GM21619 (cell line): ENCODE measurements at regions not wholly inside any gene's neighbourhood (a gene's known extent, or its start where the extent isn't known, plus 50 kb on each side); places are given as distances from the start of the nearest gene placed in this dataset.
A peak's percentile ranks its signal among the peaks of the same experiment; 100 is the strongest.

Experiments used
- ATAC-seq: cut with Tn5 transposase; IDR thresholded peaks from one replicate; pipeline ENCODE4 v1.9.1; 2021; ENCODE audit not compliant: unreplicated experiment

DNA sequence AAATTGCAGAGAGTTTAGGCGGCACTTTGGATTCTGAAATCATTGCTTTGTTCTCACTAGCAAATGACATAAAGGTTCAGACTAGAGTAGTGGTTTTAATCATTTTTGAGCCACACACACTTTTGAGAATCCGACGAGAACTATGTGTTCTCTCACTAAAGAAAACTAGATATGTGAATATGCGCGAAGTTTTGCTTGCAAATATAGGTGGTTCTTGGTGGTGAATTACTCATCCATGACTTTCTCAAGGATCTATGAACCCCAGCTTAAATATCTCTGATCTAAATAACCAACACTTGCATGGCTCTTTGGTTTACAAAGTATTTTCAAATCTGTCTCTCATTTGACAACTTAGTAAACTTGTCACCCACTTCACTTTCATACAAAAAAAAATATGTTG is 54.8 kb downstream of the NOG start:
- no peak for ATAC-seq

DNA sequence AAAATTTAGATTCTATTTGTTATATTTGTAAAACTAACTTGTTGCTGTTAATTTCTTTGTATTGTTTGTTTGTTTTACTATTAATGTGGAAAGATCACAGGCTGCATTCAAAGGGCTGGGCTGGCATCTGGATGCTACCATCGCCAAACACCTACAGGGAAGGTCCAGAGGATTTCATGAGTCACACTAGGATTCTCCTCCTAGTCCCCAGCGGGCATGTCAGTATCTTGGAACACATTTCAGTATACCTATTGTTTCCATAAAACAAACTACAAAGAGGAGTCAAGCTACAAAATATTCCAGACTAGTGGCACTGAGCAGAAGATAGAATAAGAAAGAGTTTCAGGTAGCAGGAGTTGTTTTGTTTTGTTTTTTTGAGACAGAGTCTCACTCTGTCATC is 55.3 kb downstream of the NOG start:
- no peak for ATAC-seq

GRCh38 chr17:56652628-56653027 is 59.1 kb downstream of the NOG start:
- ATAC-seq: no peak

DNA sequence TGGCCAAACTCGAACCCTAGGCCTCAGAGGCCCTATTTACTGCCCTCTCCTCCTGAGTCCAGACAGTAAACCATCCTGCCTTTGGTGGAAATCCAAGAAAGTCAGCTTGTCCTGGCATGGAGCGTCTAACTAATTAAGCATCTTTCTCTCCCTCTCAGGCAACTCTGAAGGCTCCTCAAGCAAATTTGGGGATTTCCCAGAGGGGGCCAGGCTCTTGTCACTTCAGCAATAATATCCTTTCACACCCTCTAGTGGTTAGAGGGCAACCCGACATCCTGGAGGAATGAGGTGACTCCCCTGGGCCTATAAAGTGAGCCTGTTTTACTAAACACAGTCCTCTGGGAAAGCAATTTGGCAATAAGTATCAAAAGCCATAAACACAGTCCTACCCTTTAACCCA is 60.4 kb downstream of the NOG start:
- peak; percentile 99 for ATAC-seq

GRCh38 chr17:56656701-56657327 is 63.3 kb downstream of the NOG start:
- no peak for ATAC-seq

GRCh38 chr17:56658648-56659047 is 65.1 kb downstream of the NOG start:
- no peak for ATAC-seq

DNA sequence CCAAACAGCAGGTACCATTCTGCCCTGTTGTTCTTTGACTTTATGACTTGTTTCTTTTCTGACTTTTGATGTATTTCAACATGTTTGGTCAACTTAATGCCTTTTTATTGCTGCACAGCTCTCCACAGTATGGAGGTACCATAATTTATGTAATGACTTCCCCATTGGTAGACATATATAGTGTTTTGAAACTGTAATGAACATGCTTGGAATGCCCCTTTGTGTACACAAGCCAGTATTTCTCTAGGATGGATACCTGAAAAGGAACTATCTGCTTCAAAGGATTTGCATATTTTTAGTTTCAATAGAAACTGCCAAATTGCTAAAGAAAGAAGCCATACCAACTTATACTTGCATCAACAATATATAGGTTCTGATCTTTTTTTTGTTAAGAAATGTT is 66.1 kb downstream of the NOG start:
- no peak for ATAC-seq

- ATAC-seq: no peak
These were observed 68.4 kb downstream of the NOG start for GRCh38 chr17:56661906-56662305.

DNA sequence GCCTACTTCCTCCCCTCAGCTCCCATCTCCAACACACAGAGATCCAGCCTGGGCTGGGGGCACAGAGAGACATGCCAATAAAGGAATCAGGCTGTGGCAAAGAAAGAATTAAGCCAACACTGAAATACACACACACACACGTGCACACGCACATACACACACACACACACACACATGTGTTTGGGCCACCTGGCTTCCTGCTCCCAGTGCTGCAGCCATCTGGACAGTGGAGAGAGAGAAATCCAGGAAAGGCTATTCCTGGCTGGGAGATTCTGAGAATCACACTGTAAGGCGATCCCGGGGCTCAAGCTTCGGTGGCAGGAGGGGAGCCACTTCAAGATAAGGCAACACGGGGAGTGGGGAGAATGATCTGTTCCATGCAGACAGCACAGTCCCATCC is 72.4 kb downstream of the NOG start:
- no peak for ATAC-seq

DNA sequence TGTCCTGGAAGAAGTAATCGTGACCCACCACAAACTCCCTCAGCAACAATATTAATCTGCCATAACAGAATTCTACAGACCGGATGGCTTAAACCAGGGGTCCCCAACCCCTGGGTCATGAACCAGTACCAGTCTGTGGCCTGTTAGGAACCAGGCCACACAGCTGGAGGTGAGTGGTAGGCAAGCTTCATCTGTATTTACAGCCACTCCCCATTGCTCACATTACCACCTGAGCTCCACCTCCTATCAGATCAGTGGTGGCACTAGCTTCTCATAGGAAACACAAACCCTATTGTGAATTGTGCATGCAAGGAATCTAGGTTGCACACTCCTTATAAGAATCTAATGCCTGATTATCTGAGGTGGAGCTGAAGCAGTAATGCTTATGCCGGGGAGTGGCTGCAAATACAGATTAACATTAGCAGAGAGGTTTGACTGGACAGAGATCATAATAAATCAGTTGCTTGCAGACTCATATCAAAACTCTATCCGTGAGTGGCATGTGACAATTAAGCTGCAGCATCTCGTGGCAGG is 74.5 kb downstream of the NOG start:
- no peak for ATAC-seq

- no peak for ATAC-seq
These were observed 78.7 kb downstream of the NOG start for GRCh38 chr17:56672195-56672594.

- no peak for ATAC-seq
These were observed 81.0 kb downstream of the NOG start for GRCh38 chr17:56674401-56674925.

- ATAC-seq: no peak
These were observed 82.6 kb downstream of the NOG start for GRCh38 chr17:56675876-56676660.

DNA sequence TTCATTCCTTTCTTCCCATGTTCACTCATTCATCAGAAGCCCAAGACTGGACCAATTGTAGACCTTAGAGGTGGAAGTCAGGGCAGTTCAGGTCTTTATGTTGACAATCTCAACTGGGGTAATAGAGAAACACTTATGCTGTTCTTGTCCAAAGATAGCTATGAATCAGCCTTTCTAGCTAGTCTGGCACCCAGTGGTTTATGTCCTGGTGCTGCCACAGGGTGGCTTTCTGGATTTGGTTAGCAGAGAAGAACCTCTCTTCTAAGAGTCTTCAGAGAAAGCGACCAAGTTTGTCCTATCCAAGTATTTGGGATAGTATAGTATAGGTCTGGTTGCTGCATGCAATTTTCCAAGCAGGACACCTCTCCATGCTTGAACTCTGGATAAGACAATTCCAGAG is 83.3 kb downstream of the NOG start:
- no peak for ATAC-seq

GRCh38 chr17:56678249-56679114 is 85.0 kb downstream of the NOG start:
- ATAC-seq: no peak

- ATAC-seq: no peak
These were observed 85.7 kb downstream of the NOG start for GRCh38 chr17:56679115-56679776.

DNA sequence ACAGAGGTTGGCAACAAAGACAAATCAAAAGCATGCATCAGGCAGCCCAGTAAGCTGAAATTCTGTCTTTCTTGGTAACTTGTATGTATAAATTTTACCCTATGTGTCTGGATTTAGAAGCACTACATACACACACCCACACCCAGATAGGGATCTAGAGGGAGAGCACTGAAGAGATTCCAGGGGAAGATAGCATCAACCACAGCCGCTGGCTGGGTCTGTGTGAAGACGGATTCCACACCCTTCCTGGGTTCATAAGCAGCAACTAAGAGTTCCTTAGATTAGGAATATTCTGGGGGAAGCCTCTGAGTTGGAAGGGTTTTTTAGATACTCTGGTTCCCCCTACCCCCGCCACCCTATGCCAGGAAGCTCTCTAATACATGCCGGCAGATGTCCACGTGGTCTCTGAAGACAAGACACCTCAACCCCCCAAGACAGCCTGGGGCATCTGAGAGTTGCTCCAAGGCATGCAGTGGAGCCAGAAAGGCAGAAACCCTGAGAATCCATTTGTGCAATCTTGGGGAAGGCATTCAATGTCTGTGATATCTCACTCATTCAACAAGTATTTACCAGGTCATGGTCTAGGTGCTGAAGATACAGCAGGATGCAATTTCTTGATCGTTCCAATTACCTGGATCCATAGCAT is 86.4 kb downstream of the NOG start:
- ATAC-seq: no peak

GRCh38 chr17:56680676-56681075 is 87.2 kb downstream of the NOG start:
- ATAC-seq: no peak

DNA sequence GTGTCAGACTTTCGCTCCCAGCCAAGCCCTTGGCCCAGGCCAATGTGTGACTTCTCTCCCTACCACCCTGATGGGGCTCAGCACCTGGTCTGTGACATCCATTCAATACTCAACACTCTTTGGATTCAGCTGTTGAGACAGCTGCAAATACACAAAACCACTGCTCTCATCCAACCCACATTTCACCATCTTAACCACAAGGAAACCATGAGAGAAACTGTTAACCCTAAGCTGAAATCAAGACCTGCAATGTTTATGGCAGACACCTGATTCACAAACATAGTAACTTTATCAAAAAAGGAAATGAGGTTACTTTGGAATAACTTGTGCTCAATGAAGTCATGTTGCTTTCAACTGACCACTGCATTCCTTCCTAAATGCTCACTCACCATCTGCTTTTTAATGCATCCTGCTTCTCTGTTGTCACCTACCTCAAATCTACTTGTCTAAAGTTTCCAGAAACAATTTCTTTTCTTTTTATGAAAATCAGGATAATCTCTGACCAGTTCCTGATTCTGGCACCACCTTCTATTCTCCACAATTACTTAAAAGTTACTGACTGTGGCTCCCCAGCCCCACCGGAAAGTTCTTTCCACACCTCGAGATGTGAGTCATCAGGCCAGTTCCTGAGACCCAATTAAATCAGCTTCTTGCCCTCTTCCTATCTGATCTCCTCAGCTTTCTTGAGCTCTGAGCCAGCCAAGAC is 88.2 kb downstream of the NOG start:
- ATAC-seq: peak; percentile 61

GRCh38 chr17:56688151-56688550 is 94.7 kb downstream of the NOG start:
- no peak for ATAC-seq
